Stimulated activated CD8-positive, alpha-beta memory T cell treated with anti-CD3 and anti-CD28 coated beads, Interleukin-4, amount 100 ng/mL, for 48 hours (primary cell): ENCODE measurements at regions not wholly inside any gene's neighbourhood (a gene's known extent, or its start where the extent isn't known, plus 50 kb on each side); places are given as distances from the start of the nearest gene placed in this dataset.

Experiments used
- DNase-seq: peaks from one replicate; pipeline ENCODE4 v3.0.0-alpha.2; 2020

DNA sequence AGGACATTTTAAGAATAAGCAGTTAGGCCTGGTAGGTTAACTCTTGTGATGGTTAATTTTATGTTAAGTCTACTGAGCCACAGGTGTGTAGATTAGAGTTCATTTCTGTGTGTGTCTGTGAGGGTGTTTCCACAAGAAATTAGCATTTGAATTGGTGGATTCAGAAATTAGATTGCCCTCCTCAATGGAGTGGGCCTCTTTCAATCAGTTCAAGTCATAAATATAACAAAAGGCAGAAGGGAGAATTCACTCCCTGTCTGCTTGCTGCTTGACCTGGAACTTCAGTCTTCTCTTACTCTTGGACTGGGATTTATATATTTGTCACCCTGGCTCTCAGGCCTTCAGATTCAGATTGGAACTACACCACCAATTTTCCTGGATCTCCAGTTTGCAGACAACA is 55.3 kb upstream of the POM121L12 start:
- no peak for DNase-seq

DNA sequence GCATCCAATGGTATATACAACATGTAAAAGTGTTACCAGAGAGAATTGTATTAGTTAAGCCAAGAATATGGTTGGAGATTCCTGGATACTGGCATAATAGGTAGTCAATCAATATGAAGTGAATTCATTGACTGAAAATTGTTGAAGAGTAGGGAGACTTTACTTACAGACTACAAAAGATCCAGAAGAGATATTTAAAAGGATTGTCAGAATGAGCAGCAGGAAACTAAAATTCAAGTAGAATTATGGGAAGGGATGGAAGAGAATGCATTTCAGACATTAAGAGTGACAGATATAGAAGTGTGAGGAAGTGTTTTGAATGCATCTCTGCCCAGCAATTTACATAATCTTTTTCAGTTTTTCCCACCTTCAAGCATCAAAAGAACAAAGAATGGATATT is 62.3 kb upstream of the POM121L12 start:
- DNase-seq = no peak

DNA sequence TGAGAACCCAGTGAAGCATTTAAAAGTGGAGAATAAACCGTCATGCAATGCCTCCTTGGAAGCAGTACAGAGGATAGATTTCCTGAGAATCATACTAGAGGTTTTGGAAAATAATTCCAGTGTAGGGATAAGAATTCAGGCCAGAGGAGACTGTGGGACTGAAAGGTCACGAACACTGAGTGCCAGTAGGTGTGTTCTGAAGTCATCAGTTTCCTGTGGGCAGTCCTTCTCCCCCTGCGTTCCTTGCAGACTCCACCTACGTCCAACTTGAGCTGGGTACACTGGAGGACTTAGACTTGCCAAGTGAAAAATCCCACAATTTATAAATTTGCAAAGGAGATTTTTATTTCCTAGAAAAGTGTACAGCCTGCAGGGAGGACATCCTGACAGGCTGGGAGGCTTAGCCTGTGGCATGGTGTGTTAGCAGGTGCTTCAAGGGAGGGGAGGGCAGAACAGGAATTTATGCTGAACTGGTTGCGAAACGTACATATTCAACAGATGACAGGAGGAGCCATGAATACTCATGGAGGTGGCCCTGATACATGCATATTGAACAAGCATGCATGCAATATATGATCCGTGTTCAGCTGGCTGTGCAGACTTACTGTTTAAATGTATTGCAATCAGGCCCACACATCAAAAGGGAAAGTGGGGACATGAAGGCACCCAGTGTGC is 72.9 kb upstream of the POM121L12 start:
- DNase-seq = no peak

DNA sequence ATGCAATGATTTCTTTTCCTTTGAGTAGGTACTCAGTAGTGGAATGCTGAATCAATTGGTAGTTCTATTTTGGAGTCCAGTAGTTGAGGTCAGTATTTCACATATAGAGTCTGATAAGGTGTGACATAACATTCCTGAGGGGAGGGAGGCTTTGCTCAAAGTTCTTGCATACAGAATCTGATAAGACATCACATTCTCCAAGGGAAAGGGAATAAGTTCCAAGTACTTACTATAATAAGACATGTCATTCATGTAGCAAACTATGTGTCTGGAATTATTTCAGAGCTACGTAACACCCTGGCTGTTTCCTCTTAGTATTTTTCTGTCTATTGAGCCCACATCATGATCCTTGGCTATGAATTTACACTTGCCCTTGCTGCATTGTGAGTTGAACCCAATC is 74.3 kb upstream of the POM121L12 start:
- no peak for DNase-seq

DNA sequence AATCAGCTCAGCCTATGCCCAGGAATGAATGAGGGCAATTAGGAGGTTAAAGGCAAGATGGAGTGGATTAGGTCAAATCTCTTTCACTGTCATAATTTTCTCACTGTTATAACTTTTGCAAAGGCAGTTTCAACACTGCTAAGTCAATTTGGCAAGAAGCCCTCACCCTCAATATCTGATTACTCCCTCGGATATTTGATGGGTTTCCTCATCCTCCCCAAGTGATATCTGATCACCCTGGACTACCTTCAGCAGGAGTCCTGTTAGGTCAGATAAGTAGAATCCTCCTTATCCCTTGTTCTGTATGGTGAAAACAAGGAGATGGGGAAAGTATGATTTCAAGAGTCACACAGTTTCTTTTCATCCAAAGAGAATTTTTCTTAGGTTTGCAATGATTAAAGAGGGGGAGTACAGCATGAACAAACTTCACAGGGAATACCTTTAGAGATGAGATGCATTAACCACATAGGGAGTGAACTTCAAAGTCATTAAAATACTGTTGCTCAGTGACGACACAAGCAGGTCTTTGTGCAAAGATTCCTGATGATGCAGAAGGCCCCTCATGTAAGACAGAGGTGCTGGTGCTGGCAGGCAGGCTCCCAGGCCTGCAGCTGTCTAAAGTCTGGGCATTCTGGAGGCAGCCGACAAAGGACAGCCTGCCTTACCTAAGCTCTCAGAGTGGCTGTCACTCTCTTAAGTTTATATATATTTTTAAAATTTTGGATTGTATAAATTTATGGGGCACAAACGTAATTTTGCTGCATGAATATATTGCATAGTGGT is 75.4 kb upstream of the POM121L12 start:
- DNase-seq = no peak

- DNase-seq = no peak
These were observed 76.1 kb upstream of the POM121L12 start for GRCh38 chr7:52959336-52959735.

DNA sequence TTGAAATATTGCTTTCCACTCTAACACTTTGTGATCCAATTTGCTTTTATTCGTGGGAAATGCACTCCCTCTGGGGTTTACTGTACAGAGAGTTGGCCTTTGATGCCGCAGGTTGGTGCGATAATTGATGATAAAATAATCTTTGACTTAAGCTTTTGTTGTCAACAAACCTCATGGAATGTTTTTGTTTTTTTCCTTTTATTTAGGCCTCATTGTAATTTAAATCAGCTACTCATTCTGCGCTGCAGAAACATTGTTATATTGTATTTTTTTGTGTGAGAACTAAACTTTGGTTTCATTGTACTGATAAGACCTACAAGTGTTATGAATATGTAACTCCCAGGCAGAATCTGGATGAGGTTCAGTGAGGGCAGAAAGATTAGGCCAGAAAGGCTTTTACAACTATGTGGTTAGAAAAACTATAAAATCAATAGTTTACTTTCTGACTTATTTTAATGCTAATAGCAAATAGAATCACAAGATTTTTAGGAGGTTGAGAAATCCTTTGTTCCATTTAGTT is 76.8 kb upstream of the POM121L12 start:
- no peak for DNase-seq

- DNase-seq = no peak
These were observed 79.0 kb upstream of the POM121L12 start for GRCh38 chr7:52956379-52956915.

DNA sequence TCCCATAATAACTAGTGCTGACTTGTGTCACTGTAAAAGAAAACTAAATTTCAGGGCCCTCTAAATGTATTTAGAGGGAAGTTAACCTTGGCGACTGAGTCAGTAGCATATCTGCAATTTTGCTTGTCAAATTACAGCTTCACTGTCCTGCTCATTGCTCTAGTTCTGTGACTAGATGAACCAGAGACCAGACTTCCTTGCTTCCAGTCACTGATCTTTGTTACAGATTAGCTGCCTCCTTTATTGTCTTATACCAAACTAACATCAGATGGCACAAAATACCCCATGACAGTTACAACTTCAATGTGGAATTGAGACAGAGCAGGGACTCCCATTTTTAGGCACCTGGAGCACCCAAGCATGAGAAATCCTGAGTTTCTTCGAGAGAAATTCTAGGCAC is 79.9 kb upstream of the POM121L12 start:
- no peak for DNase-seq

DNA sequence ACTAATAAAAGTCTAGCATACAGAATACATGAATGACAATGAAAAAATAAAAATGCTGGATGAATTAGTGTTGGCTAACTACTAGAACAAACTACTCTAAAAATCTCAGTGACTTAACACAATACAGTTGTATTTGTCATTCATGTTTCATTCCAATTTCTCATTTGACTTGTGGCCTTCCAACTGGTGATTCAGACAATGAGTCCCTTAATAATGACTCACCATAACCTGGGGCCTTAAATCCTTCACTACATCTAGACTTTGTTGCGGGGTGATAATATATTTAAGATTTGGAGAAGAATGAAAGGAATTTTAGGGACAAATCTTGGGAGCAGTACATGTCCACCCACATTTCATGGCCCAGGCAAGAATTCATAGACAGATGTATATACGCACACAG is 90.5 kb upstream of the POM121L12 start:
- no peak for DNase-seq

GRCh38 chr7:52940481-52940880 is 95.0 kb upstream of the POM121L12 start:
- DNase-seq = no peak

DNA sequence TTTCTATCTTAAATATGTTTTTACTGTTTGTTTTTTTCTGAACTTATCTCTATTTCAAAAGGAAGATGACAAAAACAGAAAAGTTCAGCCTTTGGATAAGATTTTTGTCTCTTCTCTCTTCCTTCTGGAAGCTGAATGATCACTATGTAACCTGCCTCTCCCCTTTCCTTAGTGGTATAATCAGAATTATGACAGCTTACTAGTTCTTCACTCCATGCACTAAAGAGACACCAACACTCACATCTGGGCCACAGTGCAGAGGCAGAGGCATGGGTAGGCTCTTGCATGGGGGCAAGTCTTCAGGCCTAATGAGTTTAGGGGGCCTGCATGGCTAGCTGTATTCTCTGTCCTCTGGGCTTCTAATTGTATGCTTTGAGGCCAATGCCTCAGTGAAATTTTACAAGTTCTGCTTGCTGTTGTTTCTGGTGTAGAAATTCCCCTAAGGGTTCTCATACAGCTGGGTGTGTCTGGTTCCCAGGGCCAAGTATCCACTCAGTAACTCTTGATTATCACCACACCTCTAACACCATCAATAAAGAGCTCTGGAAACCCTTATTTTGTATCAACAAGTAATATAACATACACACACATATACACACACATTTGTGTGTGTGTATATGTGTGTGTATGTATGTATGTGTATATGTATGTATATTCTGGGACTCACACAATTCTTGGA is 96.8 kb upstream of the POM121L12 start:
- no peak for DNase-seq

GRCh38 chr7:52936750-52937149 is 98.7 kb upstream of the POM121L12 start:
- no peak for DNase-seq

DNA sequence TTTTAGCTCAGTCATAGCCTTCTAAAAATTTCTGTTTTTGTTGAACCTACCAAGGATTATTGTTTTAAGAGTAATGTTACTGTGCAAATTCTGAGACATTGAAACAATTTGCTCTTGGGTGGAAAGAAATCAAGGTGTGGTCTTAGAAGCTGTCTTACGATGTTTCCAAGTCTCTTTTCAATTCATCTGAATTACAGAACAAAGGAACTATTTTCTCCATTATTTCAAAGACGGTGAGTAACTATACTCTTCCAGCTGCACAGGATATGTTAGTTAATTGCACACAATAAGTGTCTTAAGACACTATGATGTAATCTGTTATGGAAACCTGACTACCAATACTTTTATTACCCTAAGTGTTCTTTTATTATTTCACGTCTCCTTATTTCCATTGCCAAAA is 106.8 kb upstream of the POM121L12 start:
- no peak for DNase-seq

DNA sequence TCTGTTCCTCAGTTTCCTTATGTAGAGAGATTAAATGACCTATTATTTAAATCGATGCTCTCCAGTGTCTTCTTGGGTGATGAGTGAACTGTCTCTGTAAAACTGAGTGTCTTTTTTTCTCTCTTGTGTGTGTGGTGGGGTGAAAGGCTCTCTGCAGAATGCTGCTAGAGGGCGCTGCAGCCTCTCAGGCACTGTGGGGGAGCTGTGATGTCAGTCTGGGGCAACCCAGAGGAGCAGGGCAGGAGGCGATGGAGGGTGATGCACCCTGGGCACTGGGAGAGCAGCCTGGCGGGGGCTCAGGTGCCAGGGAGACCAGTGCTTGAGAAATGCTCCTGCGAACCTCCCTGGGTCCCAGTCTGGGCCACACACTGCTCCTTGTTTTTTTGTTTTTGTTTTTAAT is 110.1 kb upstream of the POM121L12 start:
- DNase-seq = no peak

GRCh38 chr7:52920977-52921376 is 114.5 kb upstream of the POM121L12 start:
- DNase-seq = no peak

- DNase-seq = no peak
These were observed 117.4 kb upstream of the POM121L12 start for GRCh38 chr7:52917982-52918578.

- DNase-seq = no peak
These were observed 123.6 kb upstream of the POM121L12 start for GRCh38 chr7:52911795-52912194.

DNA sequence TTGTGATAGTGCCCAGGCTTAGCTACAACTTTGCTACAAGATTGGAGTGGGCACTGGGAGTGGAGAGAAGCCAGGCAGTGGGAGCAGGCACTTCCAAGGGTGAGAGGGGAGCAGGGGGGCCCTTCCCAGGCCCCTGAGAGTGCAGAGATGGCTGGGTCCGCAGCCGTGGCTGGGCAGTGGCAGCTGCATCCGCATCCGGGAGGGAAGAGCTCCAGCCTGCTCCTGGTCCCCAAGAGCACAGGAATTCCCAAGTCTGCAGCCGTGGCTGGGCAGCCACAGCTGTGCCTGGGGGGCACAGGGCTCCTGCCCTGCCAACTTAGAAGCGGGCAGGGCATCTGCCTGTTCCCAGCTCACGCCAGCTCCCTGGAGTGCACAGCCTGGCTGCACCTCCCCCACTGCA is 124.1 kb upstream of the POM121L12 start:
- DNase-seq = no peak

- DNase-seq = no peak
These were observed 125.5 kb upstream of the POM121L12 start for GRCh38 chr7:52909935-52910334.

DNA sequence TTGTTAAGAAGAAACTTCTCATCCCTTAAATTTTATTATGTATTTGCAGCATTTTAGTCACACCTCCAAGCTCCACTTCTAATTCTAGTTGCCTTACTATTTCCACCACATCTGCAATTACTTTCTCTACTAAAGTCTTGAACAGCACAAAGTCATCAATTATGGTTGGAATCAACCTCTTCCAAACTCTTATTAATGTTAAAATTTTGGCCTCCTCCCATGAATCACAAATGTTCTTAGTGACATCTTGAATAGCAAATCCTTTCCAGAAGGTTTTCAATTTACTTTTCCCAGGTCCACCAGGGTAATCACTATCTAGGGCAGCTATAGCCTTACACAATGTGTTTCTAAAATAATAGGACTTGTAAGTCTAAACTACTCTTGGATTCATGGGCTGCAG is 126.3 kb upstream of the POM121L12 start:
- DNase-seq = no peak

- no peak for DNase-seq
These were observed 137.7 kb upstream of the POM121L12 start for GRCh38 chr7:52897713-52898112.

GRCh38 chr7:52897288-52897687 is 138.1 kb upstream of the POM121L12 start:
- no peak for DNase-seq
